Sigmoid colon (tissue), 4 donors: ENCODE measurements at regions not wholly inside any gene's neighbourhood (a gene's known extent, or its start where the extent isn't known, plus 50 kb on each side); places are given as distances from the start of the nearest gene placed in this dataset.

Source experiments
- EP300 ChIP-seq, 4 donors: sonication (generic); formaldehyde crosslinking; IDR thresholded peaks; one replicate each; pipeline ENCODE4 v1.6.1; 2017; ENCODE audit warnings: antibody characterized with exemption in 4 of 4
- POLR2A ChIP-seq, 2 donors: fragments of 450-650 bp; IDR thresholded peaks; one replicate each; pipeline ENCODE4 v1.6.1; 2016; ENCODE audit warnings: antibody characterized with exemption in 2 of 2, mild to moderate bottlenecking in 2 of 2, moderate library complexity in 2 of 2
- POLR2AphosphoS5 ChIP-seq, 4 donors: sonication (generic); formaldehyde crosslinking; IDR thresholded peaks; one replicate each; pipeline ENCODE4 v1.6.1; 2017; ENCODE audit warnings: antibody characterized with exemption in 4 of 4
- TF ChIP-seq, protein P1 (sequence below), 4 experiments: fragments of 450-650 bp in 3 of 4; fragments of 200-600 bp in 1 of 4; IDR thresholded peaks; one replicate each; pipeline ENCODE4 v1.5.1; 2016 to 2019; ENCODE audit warnings: antibody characterized with exemption in 4 of 4, mild to moderate bottlenecking in 3 of 4, moderate library complexity in 2 of 4

DNA sequence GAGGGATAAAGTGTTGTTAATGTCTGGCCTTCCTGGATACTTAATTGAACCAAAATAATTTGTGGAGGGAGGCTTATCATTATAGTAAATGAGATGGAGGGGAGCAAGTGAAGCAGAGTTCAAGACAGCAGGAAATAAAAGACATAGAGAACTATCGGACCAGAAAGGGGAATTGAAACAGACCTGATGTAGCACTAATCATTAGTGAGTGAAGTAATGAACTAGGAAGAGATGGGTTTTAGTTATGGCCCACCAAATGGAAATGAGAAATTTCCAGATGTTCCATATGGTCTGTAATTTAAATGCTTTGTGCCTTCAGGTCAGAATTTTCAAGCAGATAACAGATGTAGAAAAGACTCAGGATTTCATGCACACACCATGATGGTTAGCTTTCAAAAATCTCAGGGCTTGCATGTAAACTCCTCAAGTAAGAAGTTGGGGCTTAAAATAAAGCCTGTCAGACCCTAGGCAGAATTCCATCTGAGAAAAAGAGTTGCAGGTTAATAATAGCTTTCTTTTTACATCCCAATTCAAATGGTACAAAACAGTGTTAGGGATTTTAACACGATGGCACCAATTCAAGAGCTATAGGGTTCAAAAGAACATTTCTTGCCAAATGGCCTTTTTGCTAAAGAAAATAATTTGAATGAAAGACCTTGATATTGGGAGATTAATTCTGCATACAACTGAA is 355.8 kb downstream of the FSCB start:
- no peak for TF ChIP-seq POLR2A (IDR thresholded peaks at IDR 0.05)
- TF ChIP-seq, protein P1, sequence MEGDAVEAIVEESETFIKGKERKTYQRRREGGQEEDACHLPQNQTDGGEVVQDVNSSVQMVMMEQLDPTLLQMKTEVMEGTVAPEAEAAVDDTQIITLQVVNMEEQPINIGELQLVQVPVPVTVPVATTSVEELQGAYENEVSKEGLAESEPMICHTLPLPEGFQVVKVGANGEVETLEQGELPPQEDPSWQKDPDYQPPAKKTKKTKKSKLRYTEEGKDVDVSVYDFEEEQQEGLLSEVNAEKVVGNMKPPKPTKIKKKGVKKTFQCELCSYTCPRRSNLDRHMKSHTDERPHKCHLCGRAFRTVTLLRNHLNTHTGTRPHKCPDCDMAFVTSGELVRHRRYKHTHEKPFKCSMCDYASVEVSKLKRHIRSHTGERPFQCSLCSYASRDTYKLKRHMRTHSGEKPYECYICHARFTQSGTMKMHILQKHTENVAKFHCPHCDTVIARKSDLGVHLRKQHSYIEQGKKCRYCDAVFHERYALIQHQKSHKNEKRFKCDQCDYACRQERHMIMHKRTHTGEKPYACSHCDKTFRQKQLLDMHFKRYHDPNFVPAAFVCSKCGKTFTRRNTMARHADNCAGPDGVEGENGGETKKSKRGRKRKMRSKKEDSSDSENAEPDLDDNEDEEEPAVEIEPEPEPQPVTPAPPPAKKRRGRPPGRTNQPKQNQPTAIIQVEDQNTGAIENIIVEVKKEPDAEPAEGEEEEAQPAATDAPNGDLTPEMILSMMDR (IDR thresholded peaks at IDR 0.05), result no peak
- no peak for TF ChIP-seq EP300 (IDR thresholded peaks at IDR 0.05)
- no peak for TF ChIP-seq POLR2AphosphoS5 (IDR thresholded peaks at IDR 0.05)
